ENCODE measurements at regions not wholly inside any gene's neighbourhood (a gene's known extent, or its start where the extent isn't known, plus 50 kb on each side); places are given as distances from the start of the nearest gene placed in this dataset.

DNA sequence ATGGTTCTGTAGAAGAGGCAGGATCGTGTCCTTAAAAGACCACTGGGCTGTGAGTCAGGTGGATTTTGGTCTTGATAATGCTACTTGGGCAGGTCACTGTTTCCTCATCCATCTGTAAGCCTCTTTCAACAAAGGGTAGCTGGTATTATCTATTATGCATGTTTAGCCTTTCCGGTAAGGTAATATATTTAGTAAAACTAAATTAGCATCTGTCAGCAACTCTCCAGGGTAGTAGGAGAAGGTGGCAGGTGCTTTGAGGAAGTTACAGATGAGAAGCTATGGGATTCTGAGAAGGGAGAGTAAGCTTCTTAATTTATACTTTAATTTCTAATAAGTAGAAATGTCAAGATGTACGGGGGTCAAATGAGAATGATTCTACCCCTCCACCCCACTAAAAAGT lies 86.9 kb upstream of the TGM3 start:
- Histone ChIP-seq H3K79me2 (ENCODE audit: insufficient read depth, low read length) (no peaks in the 10 kb centered on the region), H3K9me3 (ENCODE audit: low read length) (no peaks in the 10 kb centered on the region), H3K4me1 (ENCODE audit: insufficient read depth, low read length) (peaks cover 13% of the 10 kb centered on the region), H4K20me1 (ENCODE audit: insufficient read depth, low read length) (no peaks in the 10 kb centered on the region), H3K4me2 (ENCODE audit: low read depth, low read length) (no peak overlapping the region), H3K9ac (ENCODE audit: insufficient read depth, low read depth, low read length) (no peak overlapping the region), H3K27ac (ENCODE audit: extremely low read length, insufficient read depth, low read length) (no peak overlapping the region), H3K4me3 (replicated peaks in 1 of 3; ENCODE audit: insufficient read depth in 1 of 3, low read depth in 2 of 3, low read length in 3 of 3) (no peak overlapping the region), H3K36me3 (replicated peaks in 1 of 2; ENCODE audit: control insufficient read depth in 1 of 2, insufficient read depth in 2 of 2, low read length in 2 of 2) (no peaks in the 10 kb centered on the region), H3K27me3 (ENCODE audit: control insufficient read depth in 1 of 2, insufficient read depth in 2 of 2, low read length in 2 of 2) (peaks cover 4 to 38% of the 10 kb centered on the region in 2 experiments; a peak in 4 of 5 replicates), H2AFZ (ENCODE audit: low read length) (no peak overlapping the region)
- POLR2A ChIA-PET: no interaction called here
- BruUV-seq (replicated peaks): no TSS peak
- ATAC-seq (no peak), FAIRE-seq (no peak), DNase-seq (ENCODE audit: low spot score) (no peak)
- in situ Hi-C loops (cut with HindIII; ENCODE audit: extremely low pct_ligation_motif_present, low pct_unique_long_range_greater_than_20kb) (loop anchor here (5.0 kb wide), 1 partner anchor 243 kb away; no protein-coding TSS in a partner anchor), intact Hi-C loops (cut with micrococcal nuclease; ENCODE audit: unreplicated experiment) (loop anchor here (2.0 to 5.0 kb wide), 2 partner anchors 193 to 244 kb away; no protein-coding TSS in a partner anchor)
- no peak for TF ChIP-seq ZBTB34 (CRISPR knock-in tag; IDR thresholded peaks at IDR 0.05)
- no peak for TF ChIP-seq ZNF792 (CRISPR knock-in tag; IDR thresholded peaks at IDR 0.05)
- no peak for TF ChIP-seq REXO4 (CRISPR knock-in tag; IDR thresholded peaks at IDR 0.05; ENCODE audit: borderline replicate concordance)
- no peak for TF ChIP-seq TRIM24 (CRISPR knock-in tag; IDR thresholded peaks at IDR 0.05)
- TF ChIP-seq RXRA (CRISPR knock-in tag; IDR thresholded peaks at IDR 0.05): no peak
- TF ChIP-seq MAFK (conservative IDR thresholded peaks at IDR 0.05 in 1 of 2, IDR thresholded peaks at IDR 0.05 in 1 of 2; ENCODE audit: low read length in 2 of 2): peak; percentile 10 to 68; a peak in 2 of 4 replicates
- 48% methylated on average over 3 of the region's 3 CpGs for WGBS (ENCODE audit: low lambda C conversion rate)
- CTCF ChIA-PET (ENCODE audit: low intra/inter-chr PET ratio, low total read pairs): interaction anchor here (2.4 to 4.1 kb wide), 2 partner anchors 138 to 246 kb away, joined by 12 to 33 read pairs; no protein-coding TSS in a partner anchor

All from HepG2 (cell line).